Kidney glomerular epithelial cell (primary cell): ENCODE measurements at regions not wholly inside any gene's neighbourhood (a gene's known extent, or its start where the extent isn't known, plus 50 kb on each side); places are given as distances from the start of the nearest gene placed in this dataset.

Source experiments
- DNase-seq: peaks from one replicate; lab custom pipeline; 2025; lab: John Stamatoyannopoulos, UW

DNA sequence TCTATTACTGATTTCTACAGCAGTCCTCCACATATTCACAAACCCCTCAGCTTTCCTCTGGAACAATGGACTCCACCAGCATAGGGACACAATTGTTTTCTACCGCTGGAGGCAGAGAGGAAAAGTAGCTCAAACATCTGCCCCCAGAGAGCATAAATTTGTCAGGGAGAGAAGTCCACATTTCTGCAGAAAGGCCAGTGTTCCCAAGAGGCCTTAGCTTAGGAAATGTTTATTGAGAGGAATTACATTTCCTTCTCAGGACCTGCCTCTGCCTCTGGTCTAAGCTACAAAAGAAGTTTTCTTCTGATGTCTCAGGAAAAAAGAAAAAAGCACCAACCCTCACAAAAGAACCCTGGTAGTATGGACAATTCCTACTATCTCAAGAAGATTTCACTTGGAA is 217.8 kb upstream of the BMP4 start:
- DNase-seq, result no peak

DNA sequence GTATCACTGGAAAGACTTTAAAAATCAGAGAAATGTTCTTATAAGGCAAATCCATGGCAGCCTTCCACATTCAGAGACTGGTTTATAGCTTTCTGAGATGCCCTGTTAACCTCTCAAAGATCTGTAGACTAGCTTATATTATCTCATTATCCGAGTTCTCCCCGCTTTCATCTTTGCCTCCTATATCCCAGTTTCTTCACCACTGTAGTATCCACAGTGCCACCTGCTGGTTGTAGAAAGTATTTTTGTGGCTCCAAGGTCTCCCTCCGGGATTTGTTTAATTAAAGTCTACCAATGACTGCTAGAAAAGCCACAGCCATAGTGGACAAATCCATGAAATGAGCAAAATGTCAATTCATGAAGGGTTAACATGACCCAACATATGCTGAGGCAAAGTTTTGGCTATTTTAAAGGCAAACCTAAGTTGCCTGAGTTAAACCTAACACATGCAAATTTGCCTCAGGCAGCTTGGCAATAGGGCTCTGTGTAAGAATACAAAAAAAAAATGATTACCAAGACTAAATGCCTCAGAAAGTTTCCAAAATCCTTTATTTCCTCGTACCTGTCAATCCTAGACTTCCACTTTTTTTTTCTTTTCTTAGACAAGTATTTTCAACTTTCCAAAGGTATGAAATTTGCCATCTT is 218.8 kb upstream of the BMP4 start:
- peak; percentile 78 for DNase-seq

DNA sequence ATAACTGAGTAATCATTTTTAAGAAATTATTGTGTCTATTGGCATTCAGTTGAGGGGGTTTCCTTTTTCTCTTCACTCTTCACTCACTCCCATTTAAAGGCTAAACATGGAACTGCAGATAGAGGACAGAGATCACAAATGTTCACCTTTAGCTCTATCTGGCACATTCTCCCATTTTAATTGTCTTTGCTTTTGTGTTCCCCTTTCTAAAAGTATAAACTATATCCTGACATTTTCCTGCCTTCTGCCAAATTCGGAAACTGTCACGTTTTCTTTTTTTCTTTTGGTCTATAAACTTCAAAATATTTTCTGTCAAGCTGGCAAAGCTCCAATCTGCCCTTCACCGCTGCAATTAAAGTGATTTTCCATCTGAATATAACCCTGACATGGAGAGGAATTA is 219.8 kb upstream of the CDKN3 start:
- DNase-seq, result no peak

DNA sequence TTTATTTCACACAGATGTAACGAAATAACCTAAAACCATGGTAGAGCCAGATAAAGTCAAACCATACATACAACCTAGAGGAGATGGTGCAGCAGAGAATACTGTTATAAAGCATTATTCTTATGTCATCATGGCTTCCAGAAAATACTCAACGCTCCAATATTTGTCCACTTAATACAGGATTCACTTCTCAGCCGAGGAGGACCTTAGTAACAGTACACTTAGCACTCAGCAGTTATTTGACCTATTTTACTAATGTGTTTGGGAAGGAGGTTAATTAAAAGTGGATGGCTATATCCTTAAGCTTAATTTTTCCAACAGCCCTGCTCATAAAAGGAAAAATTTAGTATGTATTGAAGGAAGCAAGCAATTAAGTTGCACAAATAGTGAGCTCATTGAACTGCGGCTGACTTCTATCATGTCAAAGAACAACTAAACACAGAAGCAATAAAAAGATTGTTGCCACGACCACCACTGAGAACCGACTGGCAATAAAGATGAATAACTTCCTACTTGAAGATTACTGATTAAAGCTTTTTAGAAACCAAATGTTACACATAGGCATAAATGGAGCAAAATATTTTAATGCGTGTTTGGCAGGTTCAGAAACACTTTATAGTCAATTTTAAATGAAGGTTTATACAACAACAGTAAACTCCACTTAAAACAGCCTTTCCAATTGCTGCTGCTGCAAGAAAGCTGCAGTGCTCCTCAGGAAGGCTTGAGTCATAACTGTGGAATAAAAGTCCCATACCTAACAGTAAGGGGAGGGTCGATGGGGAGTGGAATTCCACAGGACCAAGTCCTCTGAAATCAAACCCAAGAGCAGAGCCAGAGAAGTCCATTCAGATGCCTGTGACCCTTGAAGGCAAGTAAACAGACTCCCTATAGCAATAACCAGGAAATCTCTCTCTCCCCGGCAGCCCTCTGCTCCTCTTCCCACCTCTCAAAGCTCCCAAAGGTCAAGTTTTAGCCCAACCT is 218.9 kb upstream of the CDKN3 start:
- DNase-seq, result peak; percentile 9

DNA sequence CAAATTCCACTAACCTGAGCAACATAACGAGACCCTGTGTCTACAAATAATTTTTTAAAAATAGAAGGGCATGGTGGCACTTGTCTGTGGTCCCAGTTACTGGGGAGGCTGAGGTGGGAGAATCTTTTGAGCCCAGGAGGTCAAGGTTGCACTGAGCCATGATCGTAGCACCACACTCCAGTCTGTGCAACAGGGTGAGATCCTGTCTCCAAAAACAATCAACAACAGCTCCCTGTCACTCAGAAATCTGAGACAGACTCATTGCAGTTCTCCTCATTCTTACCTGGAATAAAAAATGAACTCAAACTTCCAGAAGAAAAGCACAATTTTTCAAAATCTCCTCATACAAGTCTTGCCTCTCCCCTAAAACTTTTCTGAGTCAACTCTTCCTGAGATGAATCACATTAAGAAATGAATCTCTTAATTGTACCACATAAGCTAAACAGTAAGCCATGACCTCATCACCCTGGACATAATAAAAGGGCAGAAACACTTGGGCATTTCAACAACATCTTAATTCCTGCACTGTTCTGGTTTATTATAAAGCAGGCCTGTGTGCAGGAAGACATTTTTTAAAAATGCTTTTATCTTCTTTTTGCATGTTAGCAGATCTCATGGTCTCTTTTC is 214.3 kb upstream of the CDKN3 start:
- peak; percentile 77 for DNase-seq

DNA sequence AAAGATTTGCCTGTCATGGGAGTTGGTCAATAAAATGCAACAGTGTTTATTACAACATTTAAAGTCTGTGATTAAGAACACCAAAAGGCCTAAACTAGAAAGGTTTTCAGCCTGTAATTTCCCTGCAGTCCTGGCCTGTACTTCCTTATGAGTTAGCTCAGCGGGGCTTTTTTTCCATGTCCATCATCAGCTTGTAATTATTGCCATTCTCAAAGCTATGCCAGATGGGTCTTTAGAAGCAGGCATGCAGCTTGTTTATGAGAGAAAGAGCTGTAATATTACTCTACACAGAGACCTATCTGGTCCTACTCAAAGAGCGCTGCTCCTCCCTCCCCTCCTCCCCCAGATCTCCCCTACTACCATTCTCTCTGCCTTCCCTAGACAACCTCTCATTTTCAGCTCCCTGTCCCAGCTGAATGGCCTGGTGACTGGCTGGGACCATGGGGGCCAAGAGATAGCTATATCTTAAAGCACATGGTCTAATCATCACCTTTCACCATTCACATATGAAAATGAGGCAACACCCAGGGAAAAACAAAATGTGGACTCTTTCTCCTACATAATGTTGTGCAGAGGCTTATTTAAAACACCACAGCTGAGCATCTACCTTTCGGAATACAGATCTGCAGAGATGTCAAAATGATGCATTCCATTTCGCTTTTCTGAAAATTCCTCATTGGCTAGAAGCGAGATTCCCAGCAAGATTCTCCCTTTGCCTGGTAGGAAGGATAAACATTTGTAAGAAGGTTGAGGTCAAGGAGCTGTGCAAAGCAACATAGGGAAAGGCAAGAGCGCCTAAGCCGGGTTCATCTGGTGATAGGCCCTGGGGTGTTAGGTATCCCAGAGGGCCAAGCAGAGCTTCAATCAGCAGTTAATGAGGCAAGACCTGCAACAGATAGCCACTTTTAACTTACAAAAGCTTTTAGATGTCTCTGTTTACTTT is 209.7 kb upstream of the CDKN3 start:
- no peak for DNase-seq

DNA sequence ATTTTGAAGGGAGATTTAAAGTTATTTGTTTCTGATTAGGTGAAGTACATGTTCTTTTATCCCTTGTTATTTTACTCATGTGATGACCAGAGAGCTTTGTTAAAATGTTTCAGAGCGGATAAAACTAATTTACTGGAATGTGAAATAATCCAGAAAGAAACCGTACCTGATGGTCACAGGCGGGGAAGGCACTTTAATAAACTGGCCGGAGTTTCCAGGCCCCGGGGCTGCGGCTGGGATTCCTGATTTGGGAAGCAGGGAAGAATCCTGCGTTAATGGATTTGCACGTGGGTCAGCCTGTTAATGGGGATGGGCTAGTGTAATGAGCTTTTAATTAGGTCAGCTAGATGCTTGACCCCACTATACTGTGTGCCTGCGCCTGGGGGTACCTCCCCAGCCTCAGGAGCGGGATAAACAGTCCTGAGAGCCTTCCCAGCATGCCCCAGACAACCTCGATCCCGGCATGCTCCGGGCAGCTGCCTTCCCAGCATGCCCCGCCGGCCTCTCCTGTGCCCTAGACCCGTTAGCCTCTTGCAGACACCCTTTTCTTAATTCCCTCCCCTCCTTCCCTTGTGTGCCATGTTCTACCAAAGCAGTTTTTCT is 208.6 kb upstream of the CDKN3 start:
- no peak for DNase-seq

DNA sequence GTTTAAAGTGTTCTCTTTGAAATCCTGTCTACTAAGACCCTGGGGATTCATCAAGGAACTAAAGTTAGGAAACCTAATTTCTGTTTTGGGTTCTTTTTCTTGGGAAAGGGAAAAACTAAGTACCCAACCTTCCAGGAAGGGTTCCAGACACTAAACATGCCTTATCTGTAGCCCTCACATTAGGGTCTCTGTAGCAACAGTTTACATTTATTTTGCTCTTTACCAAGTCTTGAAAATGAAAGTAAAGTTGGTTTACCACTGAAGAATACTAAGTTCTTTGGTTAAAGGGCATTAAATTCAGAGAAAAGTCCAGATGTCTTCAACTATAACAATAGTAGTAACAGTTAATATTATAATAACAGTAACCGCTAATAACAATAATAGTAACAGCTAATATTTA is 207.5 kb upstream of the CDKN3 start:
- no peak for DNase-seq

DNA sequence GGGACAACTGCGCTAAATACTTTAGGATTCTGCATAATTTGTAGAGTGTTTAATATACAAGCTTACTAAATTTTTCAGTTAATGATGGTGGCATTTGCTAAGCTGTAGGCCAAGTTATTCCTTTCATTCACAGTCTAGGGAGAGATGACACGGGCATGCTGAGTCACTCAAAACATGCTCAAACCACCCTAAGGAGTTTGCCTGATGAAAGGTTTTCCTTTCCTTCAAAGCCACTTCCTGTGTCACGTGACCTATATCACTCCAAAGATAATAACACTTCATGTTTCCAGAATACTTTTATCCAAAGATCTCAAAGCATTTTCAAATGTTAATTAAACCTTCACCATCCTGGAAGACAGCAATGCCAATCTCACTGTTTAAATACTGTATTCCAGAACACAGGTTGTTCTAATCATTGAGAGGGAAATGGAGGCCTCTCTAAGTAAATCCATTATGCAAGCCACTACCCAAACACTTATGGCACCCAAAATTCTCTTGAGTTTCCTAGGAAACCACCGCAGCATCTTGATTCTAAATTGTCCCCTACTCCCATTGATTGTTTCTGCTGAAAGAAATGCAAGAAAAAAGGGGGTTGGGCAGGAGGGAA is 207.0 kb upstream of the CDKN3 start:
- DNase-seq, result peak; percentile 72

DNA sequence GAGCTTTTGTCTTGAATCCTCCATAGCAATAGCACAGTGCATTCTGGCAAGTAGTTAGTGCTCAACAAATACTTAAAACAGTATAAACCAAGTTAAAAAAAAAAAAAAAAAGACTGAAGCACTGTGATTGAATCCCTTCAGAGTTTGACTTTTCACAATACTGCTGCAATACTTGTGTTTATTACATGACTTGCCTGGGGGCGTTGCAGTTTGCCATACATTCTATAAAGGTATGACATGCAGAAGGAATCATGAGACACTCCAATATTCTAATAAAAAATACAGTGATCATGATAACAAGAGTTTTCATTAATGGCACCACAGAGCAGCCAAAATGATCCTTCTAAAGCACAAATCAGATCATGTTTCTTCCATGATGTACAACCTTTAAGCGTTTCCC is 205.0 kb upstream of the CDKN3 start:
- DNase-seq, result no peak

DNA sequence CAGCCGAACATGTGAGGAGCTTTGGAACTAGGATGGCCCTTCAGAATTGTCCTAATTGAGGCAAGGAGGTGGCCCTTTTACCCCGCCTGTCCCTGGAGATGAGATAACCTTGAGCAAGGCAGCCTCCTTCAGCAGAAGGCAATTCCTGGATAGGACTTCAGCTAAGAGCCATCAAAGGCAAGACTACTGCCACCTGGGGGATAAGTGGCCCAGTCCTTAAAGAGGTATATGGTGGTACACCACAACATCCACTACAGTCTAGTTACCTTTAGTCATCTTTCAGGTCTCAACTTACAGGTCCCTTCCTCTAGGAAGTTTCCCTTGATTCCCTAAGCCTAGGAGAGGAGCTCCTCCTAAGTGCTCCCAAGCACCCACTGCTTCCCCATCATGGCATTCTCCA is 204.2 kb upstream of the CDKN3 start:
- no peak for DNase-seq

DNA sequence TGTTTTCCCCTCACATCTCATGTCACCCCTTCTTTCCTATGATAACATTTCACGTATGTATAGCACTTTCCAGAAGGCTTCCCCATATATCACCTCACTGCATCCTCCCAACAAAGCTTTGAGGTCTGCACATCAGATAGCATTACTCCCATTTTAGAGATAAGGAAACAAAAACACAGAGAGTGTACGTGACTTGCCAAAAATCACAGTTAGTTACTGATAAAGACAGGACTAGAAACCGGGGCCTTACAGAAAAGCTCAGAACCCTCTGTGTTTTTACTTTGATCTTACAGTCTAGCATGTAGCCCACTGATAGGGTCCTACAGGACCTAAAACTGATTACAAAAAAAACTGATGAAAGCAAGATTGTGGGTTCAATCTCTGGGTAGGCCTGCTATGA is 202.9 kb upstream of the CDKN3 start:
- no peak for DNase-seq

DNA sequence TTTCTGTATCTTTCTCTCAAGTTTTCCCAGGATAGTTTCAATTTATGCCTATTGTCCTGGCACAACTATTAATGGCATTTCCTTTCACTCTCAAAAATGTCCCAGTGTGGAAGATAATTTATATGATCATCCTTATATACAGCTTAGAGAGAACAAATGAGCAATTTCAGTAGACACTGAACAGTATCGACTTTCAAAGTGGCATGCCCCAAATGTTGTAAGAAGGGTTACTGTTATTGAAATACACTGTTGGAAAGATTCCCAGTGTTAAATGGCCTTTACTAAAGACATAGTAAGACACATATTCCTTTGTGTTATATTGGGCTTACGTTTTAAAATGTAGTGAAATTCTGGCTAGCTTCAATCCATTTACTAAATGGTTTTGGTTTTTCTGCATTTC is 202.3 kb upstream of the CDKN3 start:
- no peak for DNase-seq

DNA sequence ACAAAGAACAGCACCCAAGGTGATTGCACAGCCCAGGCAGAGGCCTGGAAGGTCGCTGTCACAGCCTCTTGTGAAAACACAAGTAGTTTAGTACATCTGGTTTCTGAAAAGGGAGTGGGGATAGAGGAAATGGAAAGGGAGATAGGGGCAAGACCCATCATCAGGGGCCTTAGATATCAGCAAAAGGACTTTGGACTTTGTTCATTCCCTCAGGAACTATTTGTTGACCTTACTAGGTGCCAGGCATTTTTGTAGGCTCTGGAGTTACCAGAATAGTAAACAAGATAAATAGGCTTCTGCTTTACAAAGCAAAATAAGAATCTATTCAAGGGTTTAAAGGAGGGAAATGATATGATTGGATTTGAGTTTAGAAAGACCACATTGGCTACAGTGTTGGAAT is 199.4 kb upstream of the CDKN3 start:
- DNase-seq, result no peak

DNA sequence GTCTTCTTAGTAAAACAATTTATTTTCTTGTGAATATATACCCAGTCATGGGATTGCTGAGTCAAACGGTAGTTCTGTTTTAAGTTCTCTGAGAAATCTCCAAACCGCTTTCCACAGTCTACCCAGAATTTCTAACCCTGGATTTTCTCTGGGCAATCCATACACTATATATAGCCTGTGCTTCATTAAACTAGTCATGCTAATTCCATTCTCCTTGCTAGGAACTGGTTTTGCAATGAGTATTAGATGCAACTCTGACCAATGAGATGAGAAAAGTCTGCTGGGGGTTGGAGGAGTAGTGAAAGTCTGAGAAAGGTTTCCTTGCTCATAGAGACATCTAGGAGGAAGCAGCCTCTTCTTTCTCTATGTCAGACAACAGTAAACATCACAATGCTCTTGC is 196.1 kb upstream of the CDKN3 start:
- no peak for DNase-seq

DNA sequence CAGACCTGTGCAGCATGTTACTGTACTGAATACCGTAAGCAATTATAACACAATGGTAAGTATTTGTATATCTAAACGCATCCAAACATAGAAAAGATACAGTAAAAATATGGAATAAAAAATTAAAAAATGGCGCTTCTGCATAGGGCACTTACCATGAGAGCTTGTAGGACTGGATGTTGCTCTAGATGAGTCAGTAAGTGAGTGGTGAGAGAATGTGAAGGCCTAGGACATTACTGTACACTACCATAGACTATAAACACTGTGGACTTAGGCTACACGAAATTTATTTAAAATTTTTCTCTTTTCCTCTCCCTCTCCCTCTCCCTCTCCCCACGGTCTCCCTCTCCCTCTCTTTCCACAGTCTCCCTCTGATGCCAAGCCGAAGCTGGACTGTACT is 194.5 kb upstream of the CDKN3 start:
- DNase-seq, result no peak

DNA sequence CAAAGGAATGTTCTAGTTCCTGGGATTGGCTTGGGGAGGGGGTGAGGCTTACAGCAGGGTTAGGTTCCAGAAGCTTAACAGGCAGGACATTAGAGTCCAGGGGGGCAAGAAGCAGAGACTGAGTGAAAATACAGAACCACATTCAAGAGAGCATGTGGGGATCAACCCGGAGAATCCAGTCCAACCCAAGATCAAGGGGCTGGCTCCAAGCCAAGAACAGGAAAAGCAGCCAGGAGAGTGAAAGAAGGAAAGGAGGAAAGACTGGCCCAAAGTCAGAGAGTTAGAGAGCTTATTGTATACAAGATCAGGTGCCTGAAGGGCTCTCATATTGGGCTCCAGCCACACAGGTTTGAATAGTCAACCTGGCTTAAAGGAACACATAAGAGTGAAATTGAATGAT is 190.3 kb upstream of the CDKN3 start:
- no peak for DNase-seq

DNA sequence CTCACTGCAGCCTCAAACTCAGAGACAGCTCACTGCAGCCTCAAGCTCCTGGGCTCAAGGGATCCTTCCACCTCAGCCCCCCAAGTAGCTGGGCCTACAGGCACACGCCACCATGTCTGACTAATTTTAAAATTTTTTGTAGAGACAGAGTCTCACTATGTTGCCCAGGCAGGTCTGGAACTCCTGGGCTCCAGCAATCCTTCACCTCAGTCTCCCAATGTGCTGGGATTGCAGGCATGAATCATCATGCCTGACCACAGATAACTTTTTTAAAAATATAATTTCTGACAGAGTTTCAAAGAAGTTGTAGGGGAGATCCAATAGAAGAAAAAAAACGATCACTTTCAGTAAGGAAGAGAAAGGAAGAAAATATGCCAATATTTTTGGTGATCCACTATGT is 189.7 kb upstream of the CDKN3 start:
- DNase-seq, result no peak

DNA sequence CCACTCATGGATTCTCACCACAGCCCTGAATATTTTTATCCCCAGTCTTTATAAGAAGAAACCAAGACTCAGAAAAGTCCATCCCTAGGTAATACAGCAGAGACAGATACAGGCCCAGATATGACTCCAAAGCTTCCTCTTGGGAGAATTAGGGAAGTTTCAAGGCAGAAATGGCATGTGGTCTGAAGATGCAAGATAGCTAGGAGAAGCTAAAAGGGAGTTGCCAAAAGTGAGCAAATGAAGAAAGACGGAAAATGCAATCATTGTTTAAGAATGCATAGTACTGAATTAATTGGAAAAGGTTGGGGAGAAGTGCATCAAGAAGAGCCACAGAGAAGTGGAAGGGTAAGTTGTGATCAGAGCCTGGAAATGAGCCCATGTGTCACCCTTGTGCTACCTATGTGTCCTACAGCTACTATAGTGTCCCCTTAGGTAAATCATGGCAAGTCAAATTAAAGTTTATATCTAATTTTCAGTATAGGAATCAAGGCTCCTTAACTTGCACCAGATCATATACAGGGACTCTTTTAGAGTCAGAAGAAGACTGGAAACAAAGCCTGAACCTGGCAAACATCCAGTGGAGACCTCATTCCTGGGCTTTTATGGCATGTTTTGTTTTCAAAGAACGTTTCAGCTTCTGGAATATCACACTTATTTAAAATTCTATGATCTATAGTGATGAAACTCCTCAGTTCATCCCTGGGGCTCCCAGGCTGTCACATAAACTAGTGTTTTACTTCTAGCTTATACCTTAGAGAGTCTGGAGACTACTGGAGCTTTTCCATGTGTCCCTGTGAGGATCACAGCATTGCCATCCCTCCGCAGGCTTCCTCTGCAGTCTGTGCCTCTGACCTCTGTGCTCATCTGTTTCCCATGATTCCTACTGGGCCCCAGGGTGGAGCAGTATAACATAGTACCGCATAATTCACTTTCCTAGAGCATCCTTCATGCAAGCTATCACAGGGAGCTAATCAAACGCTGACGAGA is 189.0 kb upstream of the CDKN3 start:
- DNase-seq, result no peak

DNA sequence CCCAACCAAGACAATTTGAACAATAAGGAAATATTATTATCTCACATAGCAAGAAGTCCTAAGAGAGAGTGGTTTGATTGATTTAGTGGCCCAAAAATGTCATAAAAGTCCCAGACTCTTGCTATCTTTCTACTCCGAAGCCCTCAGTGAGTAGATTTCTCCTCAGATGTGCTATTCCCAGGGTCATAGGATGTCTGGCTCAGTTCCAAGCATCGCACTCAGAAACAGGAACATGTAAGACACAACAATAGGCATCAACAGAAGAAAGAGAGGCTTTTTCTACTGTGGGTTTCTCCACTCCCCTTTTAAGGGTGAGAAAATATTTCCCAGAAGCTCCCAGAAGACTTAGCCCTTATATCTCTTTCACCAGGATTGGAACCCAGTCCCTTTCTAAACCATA is 188.1 kb upstream of the CDKN3 start:
- no peak for DNase-seq
